Hematopoietic multipotent progenitor cell treated with erythropoietin and hydrocortisone succinate and interleukin-3 and kit ligand, for 6 days (in vitro differentiated cells): ENCODE measurements at regions not wholly inside any gene's neighbourhood (a gene's known extent, or its start where the extent isn't known, plus 50 kb on each side); places are given as distances from the start of the nearest gene placed in this dataset.

Experiments
- DNase-seq: peaks from one replicate; pipeline ENCODE4 v3.0.0-alpha.2; 2015

GRCh38 chr1:115233598-115233997 is 104.5 kb downstream of the NGF start:
- no peak for DNase-seq

GRCh38 chr1:115230281-115230680 is 107.8 kb downstream of the NGF start:
- no peak for DNase-seq

GRCh38 chr1:115229016-115229415 is 109.0 kb downstream of the NGF start:
- DNase-seq = no peak

- no peak for DNase-seq
Measured at GRCh38 chr1:115228191-115228590, 109.9 kb downstream of the NGF start.

GRCh38 chr1:115227346-115228082 is 110.5 kb downstream of the NGF start:
- no peak for DNase-seq

- DNase-seq = no peak
Measured at GRCh38 chr1:115225993-115226685, 111.9 kb downstream of the NGF start.

GRCh38 chr1:115224636-115225035 is 113.4 kb downstream of the NGF start:
- DNase-seq = no peak

- DNase-seq = no peak
Measured at GRCh38 chr1:115222616-115223402, 115.2 kb downstream of the NGF start.

- no peak for DNase-seq
Measured at GRCh38 chr1:115220340-115221270, 117.4 kb downstream of the NGF start.

- no peak for DNase-seq
Measured at GRCh38 chr1:115219927-115220326, 118.1 kb downstream of the NGF start.

- no peak for DNase-seq
Measured at GRCh38 chr1:115218699-115219098, 119.3 kb downstream of the NGF start.

GRCh38 chr1:115218034-115218405 is 120.0 kb downstream of the NGF start:
- no peak for DNase-seq

- no peak for DNase-seq
Measured at GRCh38 chr1:115217150-115218033, 120.7 kb downstream of the NGF start.

GRCh38 chr1:115215703-115216521 is 122.1 kb downstream of the NGF start:
- DNase-seq = no peak

GRCh38 chr1:115215110-115215509 is 122.9 kb downstream of the NGF start:
- DNase-seq = no peak

GRCh38 chr1:115214098-115214497 is 124.0 kb downstream of the NGF start:
- no peak for DNase-seq

GRCh38 chr1:115213130-115213529 is 123.8 kb upstream of the TSPAN2 start:
- no peak for DNase-seq

GRCh38 chr1:115211071-115211745 is 121.9 kb upstream of the TSPAN2 start:
- DNase-seq = no peak

GRCh38 chr1:115210302-115210711 is 121.0 kb upstream of the TSPAN2 start:
- DNase-seq = no peak

- no peak for DNase-seq
Measured at GRCh38 chr1:115204513-115204912, 115.2 kb upstream of the TSPAN2 start.
